Stimulated activated CD4-positive, alpha-beta T cell treated with anti-CD3 and anti-CD28 coated beads, Interleukin-1b, Interleukin-23, amount 100 ng/mL, for 24 hours (primary cell): ENCODE measurements at regions not wholly inside any gene's neighbourhood (a gene's known extent, or its start where the extent isn't known, plus 50 kb on each side); places are given as distances from the start of the nearest gene placed in this dataset.

Experiments
- DNase-seq, 4 experiments: peaks; one replicate each; pipeline ENCODE4 v3.0.0-alpha.2; 2020; ENCODE audit warnings: low read depth in 4 of 4, low spot score in 1 of 4

DNA sequence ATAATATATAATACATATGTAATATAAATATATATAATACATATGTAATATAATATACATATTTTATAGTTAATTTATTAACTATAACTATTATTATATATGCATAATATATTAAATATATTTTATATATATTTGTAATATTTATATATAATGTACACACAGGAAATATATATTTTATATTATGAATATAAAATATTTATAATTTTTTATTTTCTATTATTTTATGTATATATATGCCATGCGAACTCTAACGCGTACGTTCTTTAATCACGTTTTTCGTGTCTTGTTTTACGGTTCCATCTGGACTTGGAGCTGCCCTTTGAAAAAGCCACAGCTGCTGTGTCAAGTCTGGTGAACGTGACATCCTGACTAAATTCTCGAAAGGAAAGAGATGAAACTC lies 332.1 kb downstream of the ASMT start:
- DNase-seq = no peak
